ENCODE measurements at regions not wholly inside any gene's neighbourhood (a gene's known extent, or its start where the extent isn't known, plus 50 kb on each side); places are given as distances from the start of the nearest gene placed in this dataset.

DNA sequence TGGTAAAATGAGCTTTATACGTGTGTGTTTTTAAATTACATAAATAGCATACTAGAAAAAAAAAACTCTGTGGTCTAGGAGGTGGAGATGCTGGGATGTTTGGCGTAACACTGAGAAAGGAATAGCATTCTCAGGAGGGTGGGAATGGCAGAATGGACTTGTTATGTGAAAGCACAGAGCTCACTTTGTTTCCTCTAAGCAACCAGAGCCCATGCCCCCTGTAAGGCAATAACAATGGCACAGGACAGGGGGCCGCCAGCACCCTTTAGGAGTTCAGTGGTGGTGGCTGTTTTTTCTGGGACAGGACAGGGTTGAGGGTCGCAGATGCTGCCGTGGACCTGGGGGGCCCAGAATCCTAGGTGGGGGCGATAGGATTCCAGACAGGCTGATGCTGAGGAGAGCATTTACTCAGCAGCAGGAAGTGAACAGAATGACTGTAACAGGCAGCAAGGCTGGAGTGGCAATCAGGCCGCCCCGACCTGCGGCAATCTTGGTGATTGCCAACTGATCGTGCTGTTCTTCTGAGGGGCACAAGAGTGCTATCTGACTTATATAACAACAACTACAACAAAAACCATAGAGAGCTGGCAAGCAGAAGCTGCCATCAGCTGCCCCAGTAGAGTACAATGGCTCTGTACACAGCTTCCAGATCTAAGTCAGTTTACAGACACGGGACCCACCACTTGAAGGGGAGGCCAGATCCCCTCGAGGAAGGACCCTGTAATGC lies 160.4 kb downstream of the UACA start:
- ChIA-PET CTCF (interaction anchor here (0.6 kb wide), 1 partner anchor 177 kb away, joined by 4 read pairs; no protein-coding TSS in a partner anchor), POLR2A (ENCODE audit: unreplicated experiment) (no interaction called here)
- Histone ChIP-seq H2AFZ (replicated peaks; ENCODE audit: low read length, poor library complexity) (no peak overlapping the region), H2BK20ac (ENCODE audit: low read depth, low read length) (no peak overlapping the region), H3K9me1 (ENCODE audit: insufficient read depth, low read length) (no peaks in the 10 kb centered on the region), H3K27ac (ENCODE audit: insufficient read depth, low read length) (no peak overlapping the region), H2BK15ac (ENCODE audit: low read depth, low read length) (no peak overlapping the region), H2AK5ac (ENCODE audit: low read depth, low read length) (no peak overlapping the region), H4K20me1 (ENCODE audit: insufficient read depth, low read length) (no peaks in the 10 kb centered on the region), H3K23ac (ENCODE audit: low read depth, low read length) (no peak overlapping the region), H3K4me1 (ENCODE audit: control insufficient read depth, insufficient read depth, low read length) (peaks cover 10% of the 10 kb centered on the region; the same call in 1 of the 2 replicates), H3K14ac (replicated peaks; ENCODE audit: low read depth, low read length) (no peak overlapping the region), H2BK5ac (ENCODE audit: low read depth, low read length, poor library complexity, severe bottlenecking) (no peak overlapping the region), H3K9ac (ENCODE audit: low read depth, low read length) (no peak overlapping the region), H3K4ac (ENCODE audit: low read depth, low read length) (no peak overlapping the region), H3K56ac (ENCODE audit: extremely low read depth, insufficient read depth, low read length) (no peak overlapping the region), H4K8ac (ENCODE audit: low read depth in 2 of 2, low read length in 2 of 2) (no peak overlapping the region), H3K4me2 (ENCODE audit: low read depth, low read length) (no peak overlapping the region), H3K4me3 (ENCODE audit: insufficient read depth, low read depth, low read length) (no peak overlapping the region), H3K9me3 (ENCODE audit: control insufficient read depth, insufficient read depth, low read length) (no peaks in the 10 kb centered on the region), H4K5ac (ENCODE audit: low read depth, low read length) (no peak overlapping the region), H3K79me1 (ENCODE audit: low read depth in 1 of 2, low read length in 2 of 2) (no peaks in the 10 kb centered on the region), H3K36me3 (ENCODE audit: control insufficient read depth, insufficient read depth, low read length) (no peaks in the 10 kb centered on the region), H3K27me3 (ENCODE audit: control insufficient read depth, insufficient read depth, low read length) (peaks cover 2% of the 10 kb centered on the region; the same call in 1 of the 2 replicates), H2BK120ac (ENCODE audit: low read depth, low read length) (no peak overlapping the region), H3K18ac (ENCODE audit: low read depth, low read length) (no peak overlapping the region), H2AK9ac (replicated peaks; ENCODE audit: low read depth, low read length, poor library complexity) (no peak overlapping the region), H4K91ac (ENCODE audit: insufficient read depth, low read depth, low read length) (no peak overlapping the region)
- dilution Hi-C loops (cut with HindIII; ENCODE audit: low sequenced_read_pairs, unreplicated experiment), result no loop called here
- TF ChIP-seq BHLHE40 (IDR thresholded peaks at IDR 0.05; ENCODE audit: low read depth, low read length) (no peak), RCOR1 (IDR thresholded peaks at IDR 0.05; ENCODE audit: insufficient replicate concordance, low read length) (no peak), MAZ (IDR thresholded peaks at IDR 0.05; ENCODE audit: borderline replicate concordance, low read depth, low read length) (no peak), POLR2A (IDR thresholded peaks at IDR 0.05; ENCODE audit: low read depth, low read length) (no peak), RAD21 (IDR thresholded peaks at IDR 0.05; ENCODE audit: low read length) (no peak), CHD1 (IDR thresholded peaks at IDR 0.05; ENCODE audit: low read depth, low read length) (no peak)
- TF ChIP-seq, protein P1, sequence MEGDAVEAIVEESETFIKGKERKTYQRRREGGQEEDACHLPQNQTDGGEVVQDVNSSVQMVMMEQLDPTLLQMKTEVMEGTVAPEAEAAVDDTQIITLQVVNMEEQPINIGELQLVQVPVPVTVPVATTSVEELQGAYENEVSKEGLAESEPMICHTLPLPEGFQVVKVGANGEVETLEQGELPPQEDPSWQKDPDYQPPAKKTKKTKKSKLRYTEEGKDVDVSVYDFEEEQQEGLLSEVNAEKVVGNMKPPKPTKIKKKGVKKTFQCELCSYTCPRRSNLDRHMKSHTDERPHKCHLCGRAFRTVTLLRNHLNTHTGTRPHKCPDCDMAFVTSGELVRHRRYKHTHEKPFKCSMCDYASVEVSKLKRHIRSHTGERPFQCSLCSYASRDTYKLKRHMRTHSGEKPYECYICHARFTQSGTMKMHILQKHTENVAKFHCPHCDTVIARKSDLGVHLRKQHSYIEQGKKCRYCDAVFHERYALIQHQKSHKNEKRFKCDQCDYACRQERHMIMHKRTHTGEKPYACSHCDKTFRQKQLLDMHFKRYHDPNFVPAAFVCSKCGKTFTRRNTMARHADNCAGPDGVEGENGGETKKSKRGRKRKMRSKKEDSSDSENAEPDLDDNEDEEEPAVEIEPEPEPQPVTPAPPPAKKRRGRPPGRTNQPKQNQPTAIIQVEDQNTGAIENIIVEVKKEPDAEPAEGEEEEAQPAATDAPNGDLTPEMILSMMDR (conservative IDR thresholded peaks at IDR 0.05; ENCODE audit: low read depth, low read length), result no peak
- DNase-seq (no peak), ATAC-seq (ENCODE audit: low read depth) (no peak)
- WGBS, 2 experiments (ENCODE audit: extremely low coverage in 2 of 2, insufficient read length in 1 of 2), result 47% methylated on average over 3 of the region's 12 CpGs; no CpG with 5 or more reads in 1 of the 2 experiments
- intact Hi-C loops (cut with micrococcal nuclease), result no loop called here
- BruUV-seq (replicated peaks), result no TSS peak
- in situ Hi-C loops (cut with MboI; ENCODE audit: low sequenced_read_pairs), result no loop called here
